MCF 10A (cell line): ENCODE measurements at regions not wholly inside any gene's neighbourhood (a gene's known extent, or its start where the extent isn't known, plus 50 kb on each side); places are given as distances from the start of the nearest gene placed in this dataset.

ENCODE experiments used
- BruUV-seq: library from RNA; stranded (reverse); fragments of 400-500 nt; replicated peaks from 2 replicates; lab custom pipeline; 2021; lab: Mats Ljungman, UMichigan
- CTCF ChIA-PET: fragments of 300-600 bp; sonication (Branson Sonifier 250); formaldehyde crosslinking; extraction: SDS; loops from one replicate; lab custom pipeline; 2021; ENCODE audit warnings: antibody characterized with exemption, inconsistent platforms; lab: Yijun Ruan, JAX
- POLR2A ChIA-PET: fragments of 300-600, 350-650 bp; sonication (Branson Sonifier 250); formaldehyde crosslinking; extraction: SDS; loops from one replicate; lab custom pipeline; 2020; ENCODE audit warnings: antibody characterized with exemption, inconsistent platforms; lab: Yijun Ruan, JAX
- DNase-seq: peaks from one replicate; pipeline ENCODE4 v3.0.0-alpha.2; 2018; ENCODE audit not compliant: unreplicated experiment
- H3K27ac Mint-ChIP-seq: one replicate; pipeline ENCODE4 v1.8.0; 2022; ENCODE audit warnings: mild to moderate bottlenecking, low read depth, mixed read lengths; ENCODE audit not compliant: unreplicated experiment
- H3K27me3 Mint-ChIP-seq: one replicate; pipeline ENCODE4 v1.8.0; 2022; ENCODE audit warnings: mixed read lengths; ENCODE audit not compliant: insufficient read depth, unreplicated experiment
- H3K36me3 Mint-ChIP-seq: one replicate; pipeline ENCODE4 v1.8.0; 2022; ENCODE audit warnings: mild to moderate bottlenecking, moderate library complexity, mixed read lengths; ENCODE audit not compliant: insufficient read depth, unreplicated experiment
- H3K4me1 Mint-ChIP-seq: one replicate; pipeline ENCODE4 v1.8.0; 2022; ENCODE audit warnings: mixed read lengths; ENCODE audit not compliant: insufficient read depth, unreplicated experiment
- H3K4me3 Mint-ChIP-seq: one replicate; pipeline ENCODE4 v1.8.0; 2022; ENCODE audit warnings: mild to moderate bottlenecking, moderate library complexity, mixed read lengths; ENCODE audit not compliant: unreplicated experiment
- H3K9me3 Mint-ChIP-seq: one replicate; pipeline ENCODE4 v1.8.0; 2022; ENCODE audit warnings: mixed read lengths; ENCODE audit not compliant: unreplicated experiment
- CTCF ChIP-seq: fragments of 200-600 bp; IDR thresholded peaks from one replicate; pipeline ENCODE4 v1.8.0; 2022; ENCODE audit warnings: antibody characterized with exemption, mild to moderate bottlenecking; ENCODE audit not compliant: unreplicated experiment
- intact Hi-C: fragments of 100-400 bp; cut with micrococcal nuclease; formaldehyde crosslinking; loops from 2 replicates; pipeline ENCODE4 v1.14.1; 2022

- CTCF ChIA-PET: no interaction called here
- Mint-ChIP-seq H3K9me3 (no peaks in the 10 kb centered on the region), H3K27ac (no peak overlapping the region)
These were observed 495.1 kb upstream of the FAT1 start for GRCh38 chr4:187218705-187219245.

GRCh38 chr4:187224560-187224959, 500.9 kb upstream of the FAT1 start:
- no peak overlapping the region for H3K27ac Mint-ChIP-seq
- no peaks in the 10 kb centered on the region for H3K9me3 Mint-ChIP-seq
- CTCF ChIA-PET: interaction anchor here (1.3 kb wide), 1 partner anchor 9 kb away, joined by 3 read pairs; no protein-coding TSS in a partner anchor
- no TSS peak for BruUV-seq
- intact Hi-C loops: no loop called here
- DNase-seq: no peak
- H3K4me1 Mint-ChIP-seq: peaks cover 5% of the 10 kb centered on the region
- no peaks in the 10 kb centered on the region for H3K36me3 Mint-ChIP-seq
- TF ChIP-seq CTCF: no peak
- H3K4me3 Mint-ChIP-seq: no peak overlapping the region
- POLR2A ChIA-PET: no interaction called here
- H3K27me3 Mint-ChIP-seq: no peaks in the 10 kb centered on the region

More at GRCh38 chr4:187218705-187219245, 495.1 kb upstream of the FAT1 start:
- no peak for DNase-seq
- no TSS peak for BruUV-seq
- no peak overlapping the region for H3K4me3 Mint-ChIP-seq
- intact Hi-C loops: no loop called here
- POLR2A ChIA-PET: interaction anchor here (1.3 kb wide), 1 partner anchor 9 kb away, joined by 4 read pairs; no protein-coding TSS in a partner anchor
- H3K36me3 Mint-ChIP-seq: no peaks in the 10 kb centered on the region
- TF ChIP-seq CTCF: no peak
- no peaks in the 10 kb centered on the region for H3K27me3 Mint-ChIP-seq
- no peaks in the 10 kb centered on the region for H3K4me1 Mint-ChIP-seq

GRCh38 chr4:187227907-187228704, 504.4 kb upstream of the FAT1 start:
- intact Hi-C loops: no loop called here
- no peaks in the 10 kb centered on the region for H3K9me3 Mint-ChIP-seq
- H3K27me3 Mint-ChIP-seq: no peaks in the 10 kb centered on the region
- H3K4me1 Mint-ChIP-seq: peaks cover 5% of the 10 kb centered on the region
- H3K27ac Mint-ChIP-seq: no peak overlapping the region
- BruUV-seq: no TSS peak
- POLR2A ChIA-PET: interaction anchor here (0.7 kb wide), 3 partner anchors 100 to 622 kb away, joined by 3 to 4 read pairs (median 3); no protein-coding TSS in a partner anchor
- CTCF ChIA-PET: no interaction called here
- no peaks in the 10 kb centered on the region for H3K36me3 Mint-ChIP-seq
- TF ChIP-seq CTCF: no peak
- DNase-seq: no peak
- H3K4me3 Mint-ChIP-seq: no peak overlapping the region

GRCh38 chr4:187232196-187232595, 508.5 kb upstream of the FAT1 start:
- no peak overlapping the region for H3K4me3 Mint-ChIP-seq
- ChIA-PET POLR2A (no interaction called here), CTCF (interaction anchor here (0.6 to 0.7 kb wide), 4 partner anchors 17 to 961 kb away, joined by 3 to 5 read pairs (median 3); no protein-coding TSS in a partner anchor)
- H3K27me3 Mint-ChIP-seq: no peaks in the 10 kb centered on the region
- intact Hi-C loops: loop anchor here (2.0 kb wide), 1 partner anchor 55 kb away; no protein-coding TSS in a partner anchor
- peaks cover 15% of the 10 kb centered on the region for H3K4me1 Mint-ChIP-seq
- no peak overlapping the region for H3K27ac Mint-ChIP-seq
- no TSS peak for BruUV-seq
- no peaks in the 10 kb centered on the region for H3K36me3 Mint-ChIP-seq
- no peaks in the 10 kb centered on the region for H3K9me3 Mint-ChIP-seq
- no peak for DNase-seq
- no peak for TF ChIP-seq CTCF
